WTC11 (cell line): ENCODE measurements at regions not wholly inside any gene's neighbourhood (a gene's known extent, or its start where the extent isn't known, plus 50 kb on each side); places are given as distances from the start of the nearest gene placed in this dataset.

Source experiments
- ATAC-seq: fragments of 200-7000 bp; cut with Tn5 transposase; 2 replicates; pipeline ENCODE4 v1.10.0; 2021; ENCODE audit warnings: mild to moderate bottlenecking, moderate library complexity
- CTCF ChIA-PET: fragments of 300-600 bp; sonication (Branson Sonifier 250); formaldehyde crosslinking; loops from one replicate; lab custom pipeline; 2021; ENCODE audit warnings: antibody characterized with exemption; lab: Charles Lee
- POLR2A ChIA-PET: fragments of 350-600 bp; sonication (Branson Sonifier 250); formaldehyde crosslinking; loops from one replicate; lab custom pipeline; 2021; ENCODE audit warnings: antibody characterized with exemption; lab: Charles Lee
- DNase-seq: peaks from one replicate; pipeline ENCODE4 v3.0.0; 2021; ENCODE audit warnings: low spot score
- H3K27ac Mint-ChIP-seq: 2 replicates; pipeline ENCODE4 v1.8.0; 2021; ENCODE audit warnings: mixed read lengths
- H3K27me3 Mint-ChIP-seq: 2 replicates; pipeline ENCODE4 v1.8.0; 2021; ENCODE audit warnings: low read depth, mild to moderate bottlenecking, moderate library complexity, mixed read lengths
- H3K36me3 Mint-ChIP-seq: 2 replicates; pipeline ENCODE4 v1.8.0; 2021; ENCODE audit warnings: mixed read lengths
- H3K4me1 Mint-ChIP-seq: 2 replicates; pipeline ENCODE4 v1.8.0; 2022; ENCODE audit warnings: mixed read lengths
- H3K4me3 Mint-ChIP-seq: 2 replicates; pipeline ENCODE4 v1.8.0; 2021; ENCODE audit warnings: mild to moderate bottlenecking, moderate library complexity, mixed read lengths
- H3K9me3 Mint-ChIP-seq: 2 replicates; pipeline ENCODE4 v1.8.0; 2021; ENCODE audit warnings: mixed read lengths
- CREB1 ChIP-seq: sonication (generic); formaldehyde crosslinking; IDR thresholded peaks from 2 replicates; pipeline ENCODE4 v1.8.0; 2023; ENCODE audit warnings: mild to moderate bottlenecking, missing genetic modification reagents
- ELF4 ChIP-seq: sonication (generic); formaldehyde crosslinking; IDR thresholded peaks from 2 replicates; pipeline ENCODE4 v1.8.1; 2022; ENCODE audit warnings: low read depth, mild to moderate bottlenecking, moderate library complexity, missing genetic modification reagents
- ESRRA ChIP-seq: sonication (generic); formaldehyde crosslinking; IDR thresholded peaks from 2 replicates; pipeline ENCODE4 v1.8.1; 2022; ENCODE audit warnings: mild to moderate bottlenecking, missing genetic modification reagents, borderline replicate concordance
- JUN ChIP-seq: sonication (generic); formaldehyde crosslinking; IDR thresholded peaks from 2 replicates; pipeline ENCODE4 v1.8.0; 2023; ENCODE audit warnings: mild to moderate bottlenecking, missing genetic modification reagents
- KAT7 ChIP-seq: sonication (generic); formaldehyde crosslinking; IDR thresholded peaks from 2 replicates; pipeline ENCODE4 v1.8.1; 2023; ENCODE audit warnings: missing genetic modification reagents, mild to moderate bottlenecking, borderline replicate concordance
- MXD4 ChIP-seq: fragments of 250-450 bp; sonication (Bioruptor Pico); IDR thresholded peaks from 2 replicates; pipeline ENCODE4 v1.8.0; 2021; ENCODE audit warnings: mild to moderate bottlenecking, moderate library complexity, borderline replicate concordance
- SOX15 ChIP-seq: fragments of 250-450 bp; sonication (Bioruptor Pico); IDR thresholded peaks from 2 replicates; pipeline ENCODE4 v1.9.0; 2021; ENCODE audit warnings: mild to moderate bottlenecking
- ZNF138 ChIP-seq: sonication (generic); formaldehyde crosslinking; conservative IDR thresholded peaks from 2 replicates; pipeline ENCODE4 v1.8.1; 2022; ENCODE audit warnings: mild to moderate bottlenecking, moderate library complexity, missing genetic modification reagents
- ZNF317 ChIP-seq: sonication (generic); formaldehyde crosslinking; IDR thresholded peaks from 2 replicates; pipeline ENCODE4 v1.8.1; 2023; ENCODE audit warnings: low read depth, mild to moderate bottlenecking, moderate library complexity, missing genetic modification reagents, borderline replicate concordance
- TF ChIP-seq, protein P1 (sequence below): sonication (generic); formaldehyde crosslinking; IDR thresholded peaks from 2 replicates; pipeline ENCODE4 v1.8.0; 2022; ENCODE audit warnings: missing genetic modification reagents
- TF ChIP-seq, protein P2 (sequence below): sonication (generic); formaldehyde crosslinking; IDR thresholded peaks from 2 replicates; pipeline ENCODE4 v1.8.0; 2023; ENCODE audit warnings: missing genetic modification reagents, mild to moderate bottlenecking, borderline replicate concordance
- TF ChIP-seq, protein P3 (sequence below): sonication (generic); formaldehyde crosslinking; IDR thresholded peaks from 2 replicates; pipeline ENCODE4 v1.8.1; 2022; ENCODE audit warnings: missing genetic modification reagents, borderline replicate concordance

DNA sequence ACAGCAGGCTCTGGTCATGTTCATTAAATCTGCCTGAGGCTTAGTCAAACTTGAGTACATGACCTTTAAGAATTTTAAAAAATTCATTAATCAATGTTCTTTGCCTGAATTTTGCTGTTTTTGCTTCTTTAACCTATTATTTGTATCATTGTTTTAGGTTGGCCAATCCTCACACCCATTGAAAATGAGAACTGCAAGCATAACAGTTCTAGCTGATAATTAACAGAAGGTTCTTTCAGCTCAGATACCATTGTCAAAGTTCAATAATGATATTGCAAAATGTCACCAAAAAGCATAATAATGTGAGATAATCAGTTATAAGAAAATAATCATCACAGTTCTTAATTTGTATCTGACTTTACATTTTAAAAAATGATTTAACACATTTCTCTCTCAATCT, 583.1 kb downstream of the TFAP2A start (continued):
- TF ChIP-seq, protein P1, sequence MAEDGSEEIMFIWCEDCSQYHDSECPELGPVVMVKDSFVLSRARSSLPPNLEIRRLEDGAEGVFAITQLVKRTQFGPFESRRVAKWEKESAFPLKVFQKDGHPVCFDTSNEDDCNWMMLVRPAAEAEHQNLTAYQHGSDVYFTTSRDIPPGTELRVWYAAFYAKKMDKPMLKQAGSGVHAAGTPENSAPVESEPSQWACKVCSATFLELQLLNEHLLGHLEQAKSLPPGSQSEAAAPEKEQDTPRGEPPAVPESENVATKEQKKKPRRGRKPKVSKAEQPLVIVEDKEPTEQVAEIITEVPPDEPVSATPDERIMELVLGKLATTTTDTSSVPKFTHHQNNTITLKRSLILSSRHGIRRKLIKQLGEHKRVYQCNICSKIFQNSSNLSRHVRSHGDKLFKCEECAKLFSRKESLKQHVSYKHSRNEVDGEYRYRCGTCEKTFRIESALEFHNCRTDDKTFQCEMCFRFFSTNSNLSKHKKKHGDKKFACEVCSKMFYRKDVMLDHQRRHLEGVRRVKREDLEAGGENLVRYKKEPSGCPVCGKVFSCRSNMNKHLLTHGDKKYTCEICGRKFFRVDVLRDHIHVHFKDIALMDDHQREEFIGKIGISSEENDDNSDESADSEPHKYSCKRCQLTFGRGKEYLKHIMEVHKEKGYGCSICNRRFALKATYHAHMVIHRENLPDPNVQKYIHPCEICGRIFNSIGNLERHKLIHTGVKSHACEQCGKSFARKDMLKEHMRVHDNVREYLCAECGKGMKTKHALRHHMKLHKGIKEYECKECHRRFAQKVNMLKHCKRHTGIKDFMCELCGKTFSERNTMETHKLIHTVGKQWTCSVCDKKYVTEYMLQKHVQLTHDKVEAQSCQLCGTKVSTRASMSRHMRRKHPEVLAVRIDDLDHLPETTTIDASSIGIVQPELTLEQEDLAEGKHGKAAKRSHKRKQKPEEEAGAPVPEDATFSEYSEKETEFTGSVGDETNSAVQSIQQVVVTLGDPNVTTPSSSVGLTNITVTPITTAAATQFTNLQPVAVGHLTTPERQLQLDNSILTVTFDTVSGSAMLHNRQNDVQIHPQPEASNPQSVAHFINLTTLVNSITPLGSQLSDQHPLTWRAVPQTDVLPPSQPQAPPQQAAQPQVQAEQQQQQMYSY, result no peak
- TF ChIP-seq ZNF138 (CRISPR knock-in tag), result no peak

DNA sequence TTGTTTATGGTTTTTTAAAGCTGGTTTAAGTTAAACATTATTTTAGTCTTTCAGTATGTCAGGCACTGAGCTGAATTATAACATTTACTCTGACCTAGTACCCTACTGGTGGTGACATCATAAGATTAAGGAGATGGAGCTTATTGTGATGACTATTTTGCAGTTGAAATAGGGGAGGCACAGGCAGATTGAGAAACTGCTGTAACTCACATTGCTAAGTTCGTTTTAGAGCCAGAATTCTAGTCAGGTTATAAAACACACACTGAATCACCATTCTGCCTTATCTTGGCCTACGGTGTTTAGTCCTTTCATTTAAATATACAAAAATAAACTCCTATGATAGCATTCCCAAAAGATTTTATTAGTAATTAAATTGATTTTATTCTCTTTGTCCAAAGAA, 584.1 kb downstream of the TFAP2A start:
- no peaks in the 10 kb centered on the region for H3K36me3 Mint-ChIP-seq
- ChIA-PET CTCF (no interaction called here), POLR2A (interaction anchor here (0.6 kb wide), 1 partner anchor 27 kb away, joined by 3 read pairs; no protein-coding TSS in a partner anchor)
- TF ChIP-seq KAT7 (CRISPR knock-in tag) (no peak), JUN (no peak)
- H3K27ac Mint-ChIP-seq, result no peak overlapping the region
- H3K4me3 Mint-ChIP-seq, result no peak overlapping the region
- ATAC-seq (no peak), DNase-seq (no peak)
- H3K9me3 Mint-ChIP-seq, result no peaks in the 10 kb centered on the region
- no peaks in the 10 kb centered on the region for H3K27me3 Mint-ChIP-seq
- H3K4me1 Mint-ChIP-seq, result peaks cover 5% of the 10 kb centered on the region

DNA sequence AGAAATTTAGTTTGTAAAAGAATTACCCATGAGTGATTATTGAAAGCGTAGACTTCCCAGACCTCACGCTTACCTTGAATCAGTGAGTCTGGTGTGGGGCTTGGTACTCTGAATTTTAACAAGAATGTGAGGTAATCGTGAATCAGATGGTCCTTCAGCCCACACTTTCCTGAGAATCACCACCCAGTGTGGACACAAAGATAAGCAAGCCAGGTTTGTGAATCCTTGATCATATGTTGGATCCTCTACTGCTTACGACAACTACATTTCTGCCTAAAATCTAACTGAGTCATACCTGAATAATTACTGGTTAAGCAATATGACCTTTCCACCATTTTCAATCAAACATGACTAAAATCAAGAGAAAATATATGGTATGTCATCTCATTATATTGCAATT, 589.3 kb downstream of the TFAP2A start:
- H3K4me1 Mint-ChIP-seq, result peaks cover 4% of the 10 kb centered on the region
- H3K27me3 Mint-ChIP-seq, result no peaks in the 10 kb centered on the region
- DNase-seq (no peak), ATAC-seq (no peak)
- no peak for TF ChIP-seq ESRRA (CRISPR knock-in tag)
- TF ChIP-seq ZNF317 (CRISPR knock-in tag), result no peak
- TF ChIP-seq, protein P2, sequence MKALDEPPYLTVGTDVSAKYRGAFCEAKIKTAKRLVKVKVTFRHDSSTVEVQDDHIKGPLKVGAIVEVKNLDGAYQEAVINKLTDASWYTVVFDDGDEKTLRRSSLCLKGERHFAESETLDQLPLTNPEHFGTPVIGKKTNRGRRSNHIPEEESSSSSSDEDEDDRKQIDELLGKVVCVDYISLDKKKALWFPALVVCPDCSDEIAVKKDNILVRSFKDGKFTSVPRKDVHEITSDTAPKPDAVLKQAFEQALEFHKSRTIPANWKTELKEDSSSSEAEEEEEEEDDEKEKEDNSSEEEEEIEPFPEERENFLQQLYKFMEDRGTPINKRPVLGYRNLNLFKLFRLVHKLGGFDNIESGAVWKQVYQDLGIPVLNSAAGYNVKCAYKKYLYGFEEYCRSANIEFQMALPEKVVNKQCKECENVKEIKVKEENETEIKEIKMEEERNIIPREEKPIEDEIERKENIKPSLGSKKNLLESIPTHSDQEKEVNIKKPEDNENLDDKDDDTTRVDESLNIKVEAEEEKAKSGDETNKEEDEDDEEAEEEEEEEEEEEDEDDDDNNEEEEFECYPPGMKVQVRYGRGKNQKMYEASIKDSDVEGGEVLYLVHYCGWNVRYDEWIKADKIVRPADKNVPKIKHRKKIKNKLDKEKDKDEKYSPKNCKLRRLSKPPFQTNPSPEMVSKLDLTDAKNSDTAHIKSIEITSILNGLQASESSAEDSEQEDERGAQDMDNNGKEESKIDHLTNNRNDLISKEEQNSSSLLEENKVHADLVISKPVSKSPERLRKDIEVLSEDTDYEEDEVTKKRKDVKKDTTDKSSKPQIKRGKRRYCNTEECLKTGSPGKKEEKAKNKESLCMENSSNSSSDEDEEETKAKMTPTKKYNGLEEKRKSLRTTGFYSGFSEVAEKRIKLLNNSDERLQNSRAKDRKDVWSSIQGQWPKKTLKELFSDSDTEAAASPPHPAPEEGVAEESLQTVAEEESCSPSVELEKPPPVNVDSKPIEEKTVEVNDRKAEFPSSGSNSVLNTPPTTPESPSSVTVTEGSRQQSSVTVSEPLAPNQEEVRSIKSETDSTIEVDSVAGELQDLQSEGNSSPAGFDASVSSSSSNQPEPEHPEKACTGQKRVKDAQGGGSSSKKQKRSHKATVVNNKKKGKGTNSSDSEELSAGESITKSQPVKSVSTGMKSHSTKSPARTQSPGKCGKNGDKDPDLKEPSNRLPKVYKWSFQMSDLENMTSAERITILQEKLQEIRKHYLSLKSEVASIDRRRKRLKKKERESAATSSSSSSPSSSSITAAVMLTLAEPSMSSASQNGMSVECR, result no peak
- TF ChIP-seq SOX15 (CRISPR knock-in tag), result no peak
- no peak for TF ChIP-seq ELF4 (CRISPR knock-in tag)
- TF ChIP-seq, protein P3, sequence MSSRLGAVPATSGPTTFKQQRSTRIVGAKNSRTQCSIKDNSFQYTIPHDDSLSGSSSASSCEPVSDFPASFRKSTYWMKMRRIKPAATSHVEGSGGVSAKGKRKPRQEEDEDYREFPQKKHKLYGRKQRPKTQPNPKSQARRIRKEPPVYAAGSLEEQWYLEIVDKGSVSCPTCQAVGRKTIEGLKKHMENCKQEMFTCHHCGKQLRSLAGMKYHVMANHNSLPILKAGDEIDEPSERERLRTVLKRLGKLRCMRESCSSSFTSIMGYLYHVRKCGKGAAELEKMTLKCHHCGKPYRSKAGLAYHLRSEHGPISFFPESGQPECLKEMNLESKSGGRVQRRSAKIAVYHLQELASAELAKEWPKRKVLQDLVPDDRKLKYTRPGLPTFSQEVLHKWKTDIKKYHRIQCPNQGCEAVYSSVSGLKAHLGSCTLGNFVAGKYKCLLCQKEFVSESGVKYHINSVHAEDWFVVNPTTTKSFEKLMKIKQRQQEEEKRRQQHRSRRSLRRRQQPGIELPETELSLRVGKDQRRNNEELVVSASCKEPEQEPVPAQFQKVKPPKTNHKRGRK (CRISPR knock-in tag), result no peak
- no peak for TF ChIP-seq MXD4 (CRISPR knock-in tag)
- no peak for TF ChIP-seq CREB1 (CRISPR knock-in tag)
- H3K27ac Mint-ChIP-seq, result no peak overlapping the region
- ChIA-PET CTCF (no interaction called here), POLR2A (no interaction called here)
- no peaks in the 10 kb centered on the region for H3K36me3 Mint-ChIP-seq
- no peaks in the 10 kb centered on the region for H3K9me3 Mint-ChIP-seq
- no peak overlapping the region for H3K4me3 Mint-ChIP-seq
